Mesenchymal stem cell (in vitro differentiated cells and primary cell): ENCODE measurements at regions not wholly inside any gene's neighbourhood (a gene's known extent, or its start where the extent isn't known, plus 50 kb on each side); places are given as distances from the start of the nearest gene placed in this dataset.

Experiments used
- DNase-seq: peaks from one replicate; pipeline ENCODE4 v3.0.0-alpha.2; 2013
- H2AFZ ChIP-seq: one replicate; pipeline ENCODE4 v1.6.1; 2013; ENCODE audit warnings: low read depth, mild to moderate bottlenecking, control low read depth, inconsistent platforms, low read length, moderate library complexity
- H2AK5ac ChIP-seq: 2 replicates; pipeline ENCODE4 v1.6.1; 2013; ENCODE audit warnings: low read length, moderate library complexity, mild to moderate bottlenecking, inconsistent platforms; ENCODE audit not compliant: severe bottlenecking
- H2BK120ac ChIP-seq: one replicate; pipeline ENCODE4 v1.6.1; 2013; ENCODE audit warnings: low read depth, mild to moderate bottlenecking, inconsistent platforms, low read length, moderate library complexity
- H2BK12ac ChIP-seq, 2 experiments: one replicate each; pipeline ENCODE4 v1.6.1; 2013; ENCODE audit warnings: inconsistent platforms in 2 of 2, low read length in 2 of 2, mild to moderate bottlenecking in 2 of 2, moderate library complexity in 2 of 2, control low read depth in 1 of 2
- H2BK15ac ChIP-seq: one replicate; pipeline ENCODE4 v1.6.1; 2013; ENCODE audit warnings: mild to moderate bottlenecking, low read depth, inconsistent platforms; ENCODE audit not compliant: poor library complexity, severe bottlenecking
- H2BK5ac ChIP-seq: 2 replicates; pipeline ENCODE4 v1.6.1; 2013; ENCODE audit warnings: low read depth, mild to moderate bottlenecking, low read length, control low read depth, inconsistent platforms; ENCODE audit not compliant: poor library complexity, severe bottlenecking
- H3K14ac ChIP-seq, 2 experiments: one replicate each; pipeline ENCODE4 v1.6.1; 2013; ENCODE audit warnings: inconsistent platforms in 2 of 2, low read length in 2 of 2, control low read depth in 1 of 2, mild to moderate bottlenecking in 1 of 2, moderate library complexity in 1 of 2
- H3K18ac ChIP-seq, 2 experiments: one replicate each; pipeline ENCODE4 v1.6.1; 2013; ENCODE audit warnings: inconsistent platforms in 2 of 2, low read length in 2 of 2, control low read depth in 1 of 2, low read depth in 1 of 2, mild to moderate bottlenecking in 1 of 2
- H3K23ac ChIP-seq, 2 experiments: one replicate each; pipeline ENCODE4 v1.6.1; 2013; ENCODE audit warnings: inconsistent platforms in 2 of 2, low read length in 2 of 2, mild to moderate bottlenecking in 2 of 2, moderate library complexity in 2 of 2, control low read depth in 1 of 2
- H3K27ac ChIP-seq: 2 replicates; pipeline ENCODE4 v1.5.1; 2013; ENCODE audit warnings: mild to moderate bottlenecking, moderate library complexity, low read length, control low read depth, inconsistent platforms; ENCODE audit not compliant: poor library complexity, severe bottlenecking
- H3K27me3 ChIP-seq, 2 experiments: 2 replicates each; pipeline versions ENCODE4 v1.6.1 to v1.7.0; 2013; ENCODE audit warnings: low read length in 2 of 2, mild to moderate bottlenecking in 2 of 2, moderate library complexity in 2 of 2, control low read depth in 1 of 2, inconsistent platforms in 1 of 2; ENCODE audit not compliant: control insufficient read depth in 1 of 2, insufficient read depth in 1 of 2
- H3K36me3 ChIP-seq, 2 experiments: 2 replicates each; pipeline versions ENCODE4 v1.6.1 to v1.7.0; 2013; ENCODE audit warnings: low read length in 2 of 2, control low read depth in 1 of 2, inconsistent platforms in 1 of 2, low read depth in 1 of 2, mild to moderate bottlenecking in 1 of 2; ENCODE audit not compliant: insufficient read depth in 2 of 2, control insufficient read depth in 1 of 2
- H3K4ac ChIP-seq, 2 experiments: one replicate each; pipeline ENCODE4 v1.6.1; 2013; ENCODE audit warnings: inconsistent platforms in 2 of 2, low read length in 2 of 2, mild to moderate bottlenecking in 2 of 2, moderate library complexity in 2 of 2, control low read depth in 1 of 2, low read depth in 1 of 2
- H3K4me1 ChIP-seq: 2 replicates; pipeline ENCODE4 v1.6.1; 2013; ENCODE audit warnings: low read depth, low read length, control low read depth; ENCODE audit not compliant: control insufficient read depth, insufficient read depth
- H3K4me2 ChIP-seq: 2 replicates; pipeline ENCODE4 v1.6.1; 2013; ENCODE audit warnings: low read length, mild to moderate bottlenecking, inconsistent platforms; ENCODE audit not compliant: poor library complexity, severe bottlenecking
- H3K4me3 ChIP-seq, 2 experiments: 2 replicates each; pipeline versions ENCODE4 v1.5.1 to v1.7.0; 2013; ENCODE audit warnings: low read length in 2 of 2, mild to moderate bottlenecking in 2 of 2, control low read depth in 1 of 2, low read depth in 1 of 2; ENCODE audit not compliant: insufficient read depth in 1 of 2
- H3K79me1 ChIP-seq: replicated peaks from 2 replicates; pipeline ENCODE4 v1.6.1; 2013; ENCODE audit warnings: mild to moderate bottlenecking, control low read depth, low read length, inconsistent platforms; ENCODE audit not compliant: poor library complexity, severe bottlenecking
- H3K9ac ChIP-seq: 2 replicates; pipeline ENCODE4 v1.7.0; 2013; ENCODE audit warnings: mild to moderate bottlenecking, low read length, moderate library complexity
- H3K9me3 ChIP-seq: 2 replicates; pipeline ENCODE4 v1.7.0; 2013; ENCODE audit warnings: mild to moderate bottlenecking, low read length; ENCODE audit not compliant: control insufficient read depth
- H4K8ac ChIP-seq: one replicate; pipeline ENCODE4 v1.6.1; 2013; ENCODE audit warnings: inconsistent platforms, mild to moderate bottlenecking, low read length, moderate library complexity
- H4K91ac ChIP-seq: one replicate; pipeline ENCODE4 v1.6.1; 2013; ENCODE audit warnings: mild to moderate bottlenecking, low read length, inconsistent platforms
- WGBS: methylation state at CpG from one replicate; pipeline ENCODE4 v1.1.7; 2013; ENCODE audit warnings: mixed read lengths; 5-methylcytosine and 5-hydroxymethylcytosine counted together

- WGBS: 87% methylated on average over 3 of the region's 3 CpGs
- H3K4me2 ChIP-seq: no peak overlapping the region
- no peak overlapping the region for H3K4ac ChIP-seq
These were observed 182.9 kb upstream of the ATP1B1 start for GRCh38 chr1:168923521-168924136.

GRCh38 chr1:168924976-168925375 lies 181.5 kb upstream of the ATP1B1 start:
- no peak overlapping the region for H3K23ac ChIP-seq
- H3K4me1 ChIP-seq: no peaks in the 10 kb centered on the region
- H3K27me3 ChIP-seq: no peaks in the 10 kb centered on the region
- H4K8ac ChIP-seq: no peak overlapping the region
- H3K4me3 ChIP-seq: no peak overlapping the region
- H3K18ac ChIP-seq: no peak overlapping the region
- H3K4ac ChIP-seq: no peak overlapping the region
- H3K27ac ChIP-seq: peak overlapping the region; percentile 59
- no peak for DNase-seq
- H3K36me3 ChIP-seq: no peaks in the 10 kb centered on the region
- H4K91ac ChIP-seq: no peak overlapping the region
- H2BK5ac ChIP-seq: no peak overlapping the region
- no peak overlapping the region for H3K9ac ChIP-seq
- no peaks in the 10 kb centered on the region for H3K79me1 ChIP-seq
- H2BK12ac ChIP-seq: no peak overlapping the region
- H3K9me3 ChIP-seq: no peaks in the 10 kb centered on the region
- no peak overlapping the region for H3K14ac ChIP-seq
- H3K4me2 ChIP-seq: peak overlapping the region; percentile 56
- H2BK120ac ChIP-seq: no peak overlapping the region
- no peak overlapping the region for H2AFZ ChIP-seq
- no peak overlapping the region for H2AK5ac ChIP-seq
- no CpG with 5 or more reads among the region's 1 CpG for WGBS
- H2BK15ac ChIP-seq: no peak overlapping the region

More at GRCh38 chr1:168923521-168924136, 182.9 kb upstream of the ATP1B1 start:
- Histone ChIP-seq H2BK120ac (no peak overlapping the region), H3K9ac (no peak overlapping the region), H3K18ac (no peak overlapping the region), H2AK5ac (no peak overlapping the region), H3K4me1 (no peaks in the 10 kb centered on the region), H2BK12ac (no peak overlapping the region), H3K9me3 (no peaks in the 10 kb centered on the region), H2BK15ac (no peak overlapping the region), H4K91ac (no peak overlapping the region), H4K8ac (no peak overlapping the region), H2BK5ac (no peak overlapping the region), H3K23ac (no peak overlapping the region), H3K36me3 (no peaks in the 10 kb centered on the region), H3K79me1 (no peaks in the 10 kb centered on the region), H3K14ac (no peak overlapping the region), H2AFZ (no peak overlapping the region), H3K4me3 (no peak overlapping the region), H3K27me3 (no peaks in the 10 kb centered on the region), H3K27ac (no peak overlapping the region)
- DNase-seq: no peak

DNA sequence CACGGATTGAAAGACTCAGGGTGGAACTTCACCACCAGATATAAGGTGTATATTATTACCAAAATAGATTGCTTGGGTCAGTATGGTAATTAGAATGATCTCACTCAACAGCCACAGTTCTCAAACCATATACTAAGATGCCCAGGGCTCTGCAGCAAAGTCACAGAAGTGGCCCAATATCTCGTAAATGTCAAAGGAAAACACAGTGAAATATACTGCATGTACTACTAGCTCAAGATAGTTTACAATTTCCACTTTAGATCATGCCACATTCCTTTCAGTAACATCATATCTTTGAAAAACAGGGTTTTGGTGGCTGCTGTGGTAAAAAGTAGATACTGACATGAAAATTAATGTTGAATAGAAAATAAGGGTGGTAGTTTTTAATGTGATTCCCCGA lies 180.3 kb upstream of the ATP1B1 start:
- H3K18ac ChIP-seq: no peak overlapping the region
- H2BK12ac ChIP-seq: no peak overlapping the region
- no peak overlapping the region for H3K4me3 ChIP-seq
- no peak overlapping the region for H2AK5ac ChIP-seq
- no peak overlapping the region for H3K23ac ChIP-seq
- no peaks in the 10 kb centered on the region for H3K27me3 ChIP-seq
- H2AFZ ChIP-seq: no peak overlapping the region
- H3K9ac ChIP-seq: no peak overlapping the region
- WGBS: 67% methylated on average over 1 of the region's 3 CpGs
- no peak overlapping the region for H4K91ac ChIP-seq
- peak; percentile 57 for DNase-seq
- no peak overlapping the region for H2BK5ac ChIP-seq
- H4K8ac ChIP-seq: no peak overlapping the region
- no peak overlapping the region for H3K14ac ChIP-seq
- H2BK120ac ChIP-seq: no peak overlapping the region
- H2BK15ac ChIP-seq: no peak overlapping the region
- no peaks in the 10 kb centered on the region for H3K4me1 ChIP-seq
- H3K9me3 ChIP-seq: no peaks in the 10 kb centered on the region
- no peaks in the 10 kb centered on the region for H3K36me3 ChIP-seq
- H3K79me1 ChIP-seq: no peaks in the 10 kb centered on the region
- H3K27ac ChIP-seq: no peak overlapping the region
- H3K4ac ChIP-seq: no peak overlapping the region
- no peak overlapping the region for H3K4me2 ChIP-seq

GRCh38 chr1:168932539-168932938 lies 174.0 kb upstream of the ATP1B1 start:
- Histone ChIP-seq H3K79me1 (no peaks in the 10 kb centered on the region), H4K8ac (no peak overlapping the region)
- 100% methylated on average over 2 of the region's 3 CpGs for WGBS

More at GRCh38 chr1:168932539-168932938, 174.0 kb upstream of the ATP1B1 start:
- Histone ChIP-seq H2AFZ (no peak overlapping the region), H3K27ac (no peak overlapping the region), H2BK120ac (no peak overlapping the region), H3K4me2 (no peak overlapping the region), H3K27me3 (no peaks in the 10 kb centered on the region), H2BK15ac (no peak overlapping the region), H3K36me3 (no peaks in the 10 kb centered on the region), H3K9me3 (no peaks in the 10 kb centered on the region), H2AK5ac (no peak overlapping the region), H3K4ac (no peak overlapping the region), H4K91ac (no peak overlapping the region), H3K18ac (no peak overlapping the region), H3K23ac (no peak overlapping the region), H2BK5ac (no peak overlapping the region), H3K9ac (no peak overlapping the region), H3K14ac (no peak overlapping the region), H2BK12ac (no peak overlapping the region), H3K4me3 (no peak overlapping the region), H3K4me1 (no peaks in the 10 kb centered on the region)
- peak; percentile 31 for DNase-seq
